Right lobe of liver (tissue), 6 donors: ENCODE measurements at regions not wholly inside any gene's neighbourhood (a gene's known extent, or its start where the extent isn't known, plus 50 kb on each side); places are given as distances from the start of the nearest gene placed in this dataset.

ENCODE experiments used
- ATAC-seq, 4 donors: fragments of 200-7000 bp; cut with Tn5 transposase; one replicate each; pipeline ENCODE4 v1.9.1; 2020; ENCODE audit warnings: mild to moderate bottlenecking in 4 of 4, moderate library complexity in 4 of 4
- DNase-seq, 3 donors: peaks; one replicate each; pipeline ENCODE4 v3.0.0-alpha.2; 2020
- H3K27ac ChIP-seq, 3 donors: fragments of 200-600 bp; one replicate each; pipeline ENCODE4 v1.8.0; 2022
- H3K27me3 ChIP-seq, 2 donors: fragments of 200-600 bp; one replicate each; pipeline ENCODE4 v1.8.0; 2022
- H3K36me3 ChIP-seq, 4 donors: fragments of 200-600 bp; sonication (generic) in 1 of 4; one replicate each; pipeline versions ENCODE4 v1.5.1 to v1.8.0; 2017 to 2022; ENCODE audit warnings: control low read depth in 1 of 4
- H3K4me1 ChIP-seq, 4 donors: fragments of 200-600 bp; sonication (generic) in 1 of 4; one replicate each; pipeline versions ENCODE4 v1.5.1 to v1.8.0; 2017 to 2022; ENCODE audit warnings: control low read depth in 1 of 4
- H3K4me3 ChIP-seq, 3 donors: fragments of 200-600 bp; one replicate each; pipeline ENCODE4 v1.8.0; 2022
- H3K9me3 ChIP-seq, 4 donors: fragments of 200-600 bp; sonication (generic) in 1 of 4; one replicate each; pipeline versions ENCODE4 v1.5.1 to v1.8.0; 2017 to 2022; ENCODE audit warnings: control low read depth in 1 of 4
- CTCF ChIP-seq, 4 donors: fragments of 200-600 bp in 3 of 4; fragments of 450-650 bp in 1 of 4; IDR thresholded peaks; one replicate each; pipeline versions ENCODE4 v1.5.1 to v1.8.0; 2016 to 2022; ENCODE audit warnings: antibody characterized with exemption in 4 of 4, mild to moderate bottlenecking in 2 of 4
- POLR2A ChIP-seq: fragments of 450-650 bp; IDR thresholded peaks from one replicate; pipeline ENCODE4 v1.6.1; 2017; ENCODE audit warnings: antibody characterized with exemption, mild to moderate bottlenecking
- WGBS: methylation state at CpG from one replicate; pipeline ENCODE4 v1.1.6; 2018; ENCODE audit warnings: low coverage, low lambda C conversion rate; ENCODE audit not compliant: insufficient coverage; ENCODE audit errors: missing lambda C conversion rate; 5-methylcytosine and 5-hydroxymethylcytosine counted together
- intact Hi-C, 2 donors: fragments of 100-400 bp; cut with DNase I; formaldehyde crosslinking; loops; one replicate each; pipeline versions ENCODE4 v1.11.2 to v1.14.1; 2022
- donor health status: DM: no; HTN: yes; CAD: no.
- donor health status: DM: no; HTN: no; CAD: no.
- donor health status: DM: no; HTN: no; CAD: no.
- donor health status: DM: no; HTN: yes; CAD: no.
- donor health status: DM: no; HTN: yes; CAD: no.

GRCh38 chr2:22281033-22281432 is 1103.9 kb upstream of the KLHL29 start:
- intact Hi-C loops: no loop called here
- ATAC-seq: peak; percentile 24 to 90 (median 56)

GRCh38 chr2:22282220-22282619 is 1102.8 kb upstream of the KLHL29 start:
- DNase-seq (peak in 1 of 3 donors; percentile 45), ATAC-seq (peak; percentile 91 to 97 (median 93))

More at GRCh38 chr2:22281033-22281432, 1103.9 kb upstream of the KLHL29 start:
- no peak for TF ChIP-seq POLR2A
- no peak for TF ChIP-seq CTCF (IDR thresholded peaks at IDR 0.05)
- H3K9me3 ChIP-seq: no peaks in the 10 kb centered on the region
- peak in 1 of 3 donors; percentile 42 for DNase-seq
- WGBS: 28% methylated on average over 4 of the region's 4 CpGs
- no peak overlapping the region for H3K4me3 ChIP-seq
- H3K36me3 ChIP-seq: no peaks in the 10 kb centered on the region
- no peaks in the 10 kb centered on the region for H3K27me3 ChIP-seq
- no peak overlapping the region for H3K27ac ChIP-seq
- peaks cover 0 to 15% (median 7%) of the 10 kb centered on the region in 4 donors for H3K4me1 ChIP-seq

GRCh38 chr2:22282916-22283315 is 1102.1 kb upstream of the KLHL29 start:
- intact Hi-C loops: no loop called here
- TF ChIP-seq POLR2A (no peak), CTCF (IDR thresholded peaks at IDR 0.05) (no peak)
- DNase-seq: no peak

More at GRCh38 chr2:22282220-22282619, 1102.8 kb upstream of the KLHL29 start:
- Histone ChIP-seq H3K27me3 (no peaks in the 10 kb centered on the region), H3K4me3 (no peak overlapping the region), H3K9me3 (no peaks in the 10 kb centered on the region), H3K36me3 (no peaks in the 10 kb centered on the region), H3K27ac (peak overlapping the region in 1 of 3 donors; percentile 13), H3K4me1 (peaks cover 0 to 15% (median 7%) of the 10 kb centered on the region in 4 donors)
- TF ChIP-seq CTCF (IDR thresholded peaks at IDR 0.05) (no peak), POLR2A (no peak)
- intact Hi-C loops: no loop called here
- WGBS: 13% methylated on average over 1 of the region's 1 CpG

GRCh38 chr2:22283436-22283835 is 1101.5 kb upstream of the KLHL29 start:
- no peak overlapping the region for H3K4me3 ChIP-seq
- TF ChIP-seq POLR2A: no peak
- 82% methylated on average over 9 of the region's 9 CpGs for WGBS
- no peaks in the 10 kb centered on the region for H3K36me3 ChIP-seq
- H3K27me3 ChIP-seq: no peaks in the 10 kb centered on the region
- no peak overlapping the region for H3K27ac ChIP-seq
- DNase-seq: no peak
- no peak for ATAC-seq
- H3K4me1 ChIP-seq: peaks cover 0 to 15% (median 7%) of the 10 kb centered on the region in 4 donors
- H3K9me3 ChIP-seq: no peaks in the 10 kb centered on the region
- intact Hi-C loops: no loop called here

More at GRCh38 chr2:22282916-22283315, 1102.1 kb upstream of the KLHL29 start:
- Histone ChIP-seq H3K4me1 (peaks cover 0 to 15% (median 7%) of the 10 kb centered on the region in 4 donors), H3K27me3 (no peaks in the 10 kb centered on the region), H3K27ac (no peak overlapping the region), H3K9me3 (no peaks in the 10 kb centered on the region), H3K36me3 (no peaks in the 10 kb centered on the region), H3K4me3 (no peak overlapping the region)
- WGBS: 39% methylated on average over 5 of the region's 6 CpGs
- no peak for ATAC-seq

GRCh38 chr2:22290302-22290701 is 1094.7 kb upstream of the KLHL29 start:
- Histone ChIP-seq H3K27me3 (no peaks in the 10 kb centered on the region), H3K9me3 (no peaks in the 10 kb centered on the region), H3K4me1 (no peaks in the 10 kb centered on the region), H3K4me3 (no peak overlapping the region), H3K36me3 (no peaks in the 10 kb centered on the region), H3K27ac (no peak overlapping the region)
- DNase-seq: no peak
- intact Hi-C loops: no loop called here
- 64% methylated on average over 1 of the region's 1 CpG for WGBS
- TF ChIP-seq CTCF (IDR thresholded peaks at IDR 0.05): no peak
- TF ChIP-seq POLR2A: no peak
- no peak for ATAC-seq
